GM12892 (cell line): ENCODE measurements at regions not wholly inside any gene's neighbourhood (a gene's known extent, or its start where the extent isn't known, plus 50 kb on each side); places are given as distances from the start of the nearest gene placed in this dataset.

Source experiments
- POLR2A ChIP-seq: IDR thresholded peaks from 2 replicates; pipeline ENCODE4 v1.6.1; 2011; ENCODE audit warnings: low read depth, low read length, control low read depth
- TAF1 ChIP-seq: IDR thresholded peaks from 2 replicates; pipeline ENCODE4 v1.6.1; 2011; ENCODE audit warnings: low read depth, mild to moderate bottlenecking, control low read depth, low read length, borderline replicate concordance

DNA sequence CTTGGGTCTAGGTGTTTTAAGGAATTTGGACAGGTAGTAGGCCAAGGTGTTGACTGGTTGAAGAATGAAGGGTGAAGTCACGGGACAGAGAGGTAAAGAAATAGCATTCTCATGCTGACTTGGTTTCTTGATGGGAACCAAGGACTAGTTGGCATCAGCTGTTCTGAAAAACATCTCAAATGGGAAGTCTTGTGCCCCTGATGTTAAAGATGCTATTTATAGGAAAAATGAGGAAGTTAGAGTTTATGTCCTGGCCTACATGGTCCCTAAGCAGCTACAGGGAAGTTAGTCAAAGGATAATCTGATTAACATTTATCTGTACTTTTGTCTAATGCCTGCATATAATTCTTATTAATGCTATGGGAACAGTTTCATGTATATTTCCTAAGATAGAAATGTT, 262.4 kb downstream of the HHIPL2 start:
- TF ChIP-seq TAF1 (no peak), POLR2A (no peak)
